ENCODE measurements at regions not wholly inside any gene's neighbourhood (a gene's known extent, or its start where the extent isn't known, plus 50 kb on each side); places are given as distances from the start of the nearest gene placed in this dataset.

GRCh38 chr1:56045062-56045461 is 534.3 kb downstream of the PLPP3 start:
- DNase-seq (ENCODE audit: unreplicated experiment): no peak
- H3K4me1 Mint-ChIP-seq (ENCODE audit: insufficient read depth, unreplicated experiment): no peaks in the 10 kb centered on the region
- BruUV-seq (replicated peaks): no TSS peak
- ChIA-PET POLR2A (no interaction called here), CTCF (interaction anchor here (0.6 kb wide), 1 partner anchor 535 kb away, joined by 3 read pairs; no protein-coding TSS in a partner anchor)
- intact Hi-C loops (cut with micrococcal nuclease): no loop called here
- peaks cover 5% of the 10 kb centered on the region for H3K36me3 Mint-ChIP-seq (ENCODE audit: insufficient read depth, unreplicated experiment)
- no peak overlapping the region for H3K27ac Mint-ChIP-seq (ENCODE audit: low read depth, unreplicated experiment)
- no peaks in the 10 kb centered on the region for H3K27me3 Mint-ChIP-seq (ENCODE audit: insufficient read depth, unreplicated experiment)
- TF ChIP-seq, protein P1, sequence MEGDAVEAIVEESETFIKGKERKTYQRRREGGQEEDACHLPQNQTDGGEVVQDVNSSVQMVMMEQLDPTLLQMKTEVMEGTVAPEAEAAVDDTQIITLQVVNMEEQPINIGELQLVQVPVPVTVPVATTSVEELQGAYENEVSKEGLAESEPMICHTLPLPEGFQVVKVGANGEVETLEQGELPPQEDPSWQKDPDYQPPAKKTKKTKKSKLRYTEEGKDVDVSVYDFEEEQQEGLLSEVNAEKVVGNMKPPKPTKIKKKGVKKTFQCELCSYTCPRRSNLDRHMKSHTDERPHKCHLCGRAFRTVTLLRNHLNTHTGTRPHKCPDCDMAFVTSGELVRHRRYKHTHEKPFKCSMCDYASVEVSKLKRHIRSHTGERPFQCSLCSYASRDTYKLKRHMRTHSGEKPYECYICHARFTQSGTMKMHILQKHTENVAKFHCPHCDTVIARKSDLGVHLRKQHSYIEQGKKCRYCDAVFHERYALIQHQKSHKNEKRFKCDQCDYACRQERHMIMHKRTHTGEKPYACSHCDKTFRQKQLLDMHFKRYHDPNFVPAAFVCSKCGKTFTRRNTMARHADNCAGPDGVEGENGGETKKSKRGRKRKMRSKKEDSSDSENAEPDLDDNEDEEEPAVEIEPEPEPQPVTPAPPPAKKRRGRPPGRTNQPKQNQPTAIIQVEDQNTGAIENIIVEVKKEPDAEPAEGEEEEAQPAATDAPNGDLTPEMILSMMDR (IDR thresholded peaks at IDR 0.05; ENCODE audit: unreplicated experiment): no peak
- no peak overlapping the region for H3K4me3 Mint-ChIP-seq (ENCODE audit: unreplicated experiment)
- no peaks in the 10 kb centered on the region for H3K9me3 Mint-ChIP-seq (ENCODE audit: unreplicated experiment)

- CTCF ChIA-PET: no interaction called here
- Mint-ChIP-seq H3K4me1 (ENCODE audit: insufficient read depth, unreplicated experiment) (peaks cover 4% of the 10 kb centered on the region), H3K36me3 (ENCODE audit: insufficient read depth, unreplicated experiment) (no peaks in the 10 kb centered on the region), H3K9me3 (ENCODE audit: unreplicated experiment) (peaks cover 11% of the 10 kb centered on the region), H3K27me3 (ENCODE audit: insufficient read depth, unreplicated experiment) (no peaks in the 10 kb centered on the region), H3K27ac (ENCODE audit: low read depth, unreplicated experiment) (no peak overlapping the region), H3K4me3 (ENCODE audit: unreplicated experiment) (no peak overlapping the region)
- no peak for DNase-seq (ENCODE audit: unreplicated experiment)
- BruUV-seq (replicated peaks): no TSS peak
- POLR2A ChIA-PET: no interaction called here
- intact Hi-C loops (cut with micrococcal nuclease): no loop called here
- TF ChIP-seq, protein P1 (IDR thresholded peaks at IDR 0.05; ENCODE audit: unreplicated experiment): no peak
Observed at GRCh38 chr1:56036479-56036878, 542.9 kb downstream of the PLPP3 start.

DNA sequence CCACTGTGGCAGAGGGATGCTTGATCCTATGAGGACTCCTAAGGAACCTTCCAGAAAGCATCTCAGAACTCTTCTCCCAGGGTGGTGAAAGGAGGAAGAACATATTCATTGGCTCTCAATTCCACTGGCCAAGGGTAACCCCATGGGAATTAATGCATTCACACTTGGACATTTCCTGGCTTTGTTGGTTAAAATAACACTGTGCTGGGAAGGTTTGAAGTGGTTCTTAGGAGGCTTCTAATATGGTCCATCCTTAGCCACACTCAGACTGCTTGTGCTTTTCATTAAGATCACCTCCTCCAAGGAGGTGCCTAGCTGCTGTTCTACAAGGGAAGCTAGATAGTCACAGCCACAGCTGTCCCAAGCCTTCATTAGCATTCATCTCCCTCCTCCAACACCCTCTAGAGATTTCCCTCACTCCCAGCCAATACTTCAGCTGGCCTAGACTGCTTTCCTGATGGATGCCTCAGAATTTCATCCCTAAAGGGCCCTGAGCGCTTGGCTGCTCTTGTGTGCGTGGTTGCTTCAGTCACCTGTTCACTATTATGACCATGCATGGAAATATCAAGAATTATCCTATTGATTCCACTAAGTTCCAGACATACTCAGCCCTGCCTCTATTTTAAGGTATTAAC is 544.4 kb downstream of the PLPP3 start:
- Mint-ChIP-seq H3K4me3 (ENCODE audit: unreplicated experiment) (no peak overlapping the region), H3K27me3 (ENCODE audit: insufficient read depth, unreplicated experiment) (no peaks in the 10 kb centered on the region), H3K9me3 (ENCODE audit: unreplicated experiment) (peaks cover 11% of the 10 kb centered on the region), H3K36me3 (ENCODE audit: insufficient read depth, unreplicated experiment) (no peaks in the 10 kb centered on the region), H3K4me1 (ENCODE audit: insufficient read depth, unreplicated experiment) (peaks cover 4% of the 10 kb centered on the region), H3K27ac (ENCODE audit: low read depth, unreplicated experiment) (no peak overlapping the region)
- no peak for DNase-seq (ENCODE audit: unreplicated experiment)
- no TSS peak for BruUV-seq (replicated peaks)
- intact Hi-C loops (cut with micrococcal nuclease): no loop called here
- ChIA-PET CTCF (interaction anchor here (0.6 kb wide), 1 partner anchor 195 kb away, joined by 3 read pairs; no protein-coding TSS in a partner anchor), POLR2A (no interaction called here)
- TF ChIP-seq, protein P1 (IDR thresholded peaks at IDR 0.05; ENCODE audit: unreplicated experiment): no peak

DNA sequence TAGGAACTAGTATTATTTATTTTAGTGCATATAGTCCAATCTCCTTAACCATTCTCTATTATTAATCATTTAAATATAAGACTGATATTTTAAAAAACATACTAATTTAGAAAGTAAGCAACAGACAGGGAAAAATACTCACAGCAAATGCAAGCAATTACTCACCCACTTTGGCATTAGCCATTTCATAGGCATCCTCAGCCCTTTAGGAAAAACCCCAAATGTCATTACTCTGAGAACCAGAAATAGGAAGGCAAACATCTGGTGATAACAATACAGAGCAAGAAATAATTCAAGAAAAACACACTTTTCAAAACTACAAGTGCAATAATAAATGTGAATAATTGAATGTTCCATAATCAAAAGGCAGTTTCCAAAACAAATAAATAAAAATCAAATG is 545.1 kb downstream of the PLPP3 start:
- DNase-seq (ENCODE audit: unreplicated experiment): no peak
- intact Hi-C loops (cut with micrococcal nuclease): no loop called here
- no peak overlapping the region for H3K4me3 Mint-ChIP-seq (ENCODE audit: unreplicated experiment)
- TF ChIP-seq, protein P1 (IDR thresholded peaks at IDR 0.05; ENCODE audit: unreplicated experiment): no peak
- H3K27me3 Mint-ChIP-seq (ENCODE audit: insufficient read depth, unreplicated experiment): no peaks in the 10 kb centered on the region
- H3K27ac Mint-ChIP-seq (ENCODE audit: low read depth, unreplicated experiment): no peak overlapping the region
- ChIA-PET POLR2A (no interaction called here), CTCF (no interaction called here)
- H3K9me3 Mint-ChIP-seq (ENCODE audit: unreplicated experiment): peaks cover 11% of the 10 kb centered on the region
- H3K4me1 Mint-ChIP-seq (ENCODE audit: insufficient read depth, unreplicated experiment): peaks cover 4% of the 10 kb centered on the region
- H3K36me3 Mint-ChIP-seq (ENCODE audit: insufficient read depth, unreplicated experiment): no peaks in the 10 kb centered on the region
- no TSS peak for BruUV-seq (replicated peaks)

Data from MCF 10A (cell line).